Gastroesophageal sphincter (tissue), 4 donors: ENCODE measurements at regions not wholly inside any gene's neighbourhood (a gene's known extent, or its start where the extent isn't known, plus 50 kb on each side); places are given as distances from the start of the nearest gene placed in this dataset.

Experiments used
- ATAC-seq: fragments of 150-250 bp; one replicate; pipeline ENCODE4 v1.9.1; 2016; ENCODE audit warnings: mild to moderate bottlenecking, moderate library complexity
- H3K27ac ChIP-seq, 4 donors: fragments of 200-600 bp; sonication (generic) in 3 of 4; 1 replicate in 3 of 4; 2 replicates in 1 of 4; pipeline ENCODE4 v1.5.1; 2016 to 2019
- H3K27me3 ChIP-seq: fragments of 200-600 bp; sonication (generic); one replicate; pipeline ENCODE4 v1.5.1; 2019
- H3K36me3 ChIP-seq, 2 donors: fragments of 200-600 bp; sonication (generic); one replicate each; pipeline ENCODE4 v1.5.1; 2019; ENCODE audit warnings: control low read depth in 1 of 2
- H3K4me1 ChIP-seq, 3 donors: fragments of 200-600 bp; sonication (generic); 1 replicate in 2 of 3; 2 replicates in 1 of 3; pipeline ENCODE4 v1.5.1; 2016 to 2019; ENCODE audit warnings: control low read depth in 2 of 3
- H3K4me3 ChIP-seq, 2 donors: fragments of 200-600 bp; sonication (generic); one replicate each; pipeline ENCODE4 v1.5.1; 2019; ENCODE audit warnings: mild to moderate bottlenecking in 1 of 2, moderate library complexity in 1 of 2
- H3K9me3 ChIP-seq, 3 donors: fragments of 200-600 bp; sonication (generic); one replicate each; pipeline ENCODE4 v1.5.1; 2017 to 2019; ENCODE audit warnings: control low read depth in 2 of 3
- CTCF ChIP-seq, 4 experiments: fragments of 200-600 bp in 2 of 4; fragments of 450-650 bp in 2 of 4; sonication (generic) in 1 of 4; IDR thresholded peaks; one replicate each; pipeline ENCODE4 v1.5.1; 2017 to 2019; ENCODE audit warnings: antibody characterized with exemption in 4 of 4, mild to moderate bottlenecking in 2 of 4, moderate library complexity in 2 of 4
- EP300 ChIP-seq: sonication (generic); formaldehyde crosslinking; IDR thresholded peaks from one replicate; pipeline ENCODE4 v1.6.1; 2017; ENCODE audit warnings: antibody characterized with exemption, mild to moderate bottlenecking
- POLR2A ChIP-seq, 2 donors: fragments of 450-650 bp; IDR thresholded peaks; one replicate each; pipeline ENCODE4 v1.6.1; 2017; ENCODE audit warnings: antibody characterized with exemption in 2 of 2, mild to moderate bottlenecking in 2 of 2, moderate library complexity in 1 of 2
- POLR2AphosphoS5 ChIP-seq: sonication (generic); formaldehyde crosslinking; IDR thresholded peaks from one replicate; pipeline ENCODE4 v1.6.1; 2017; ENCODE audit warnings: antibody characterized with exemption
- WGBS, 2 donors: methylation state at CpG; one replicate each; pipeline ENCODE4 v1.1.5; 2018; ENCODE audit warnings: low coverage in 1 of 2; 5-methylcytosine and 5-hydroxymethylcytosine counted together

DNA sequence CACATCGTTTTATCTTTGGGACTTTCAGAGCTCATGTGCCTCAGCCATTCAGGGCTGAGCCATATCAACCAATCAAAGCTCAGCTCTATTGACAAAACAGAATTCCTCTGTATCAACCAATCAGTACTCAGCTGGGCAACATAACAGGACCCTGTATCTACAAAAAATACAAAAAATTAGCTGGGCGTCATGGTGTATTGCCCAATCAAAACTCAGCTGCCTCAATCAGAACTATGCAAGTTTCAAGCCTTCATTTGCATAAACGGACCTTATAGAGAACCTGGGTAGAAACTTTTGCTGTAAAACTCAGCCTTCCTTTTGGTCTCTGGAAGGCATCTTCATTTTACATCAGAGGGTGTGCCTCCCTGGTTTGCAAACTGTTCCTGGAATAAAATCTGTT, 77.1 kb downstream of the ZNF467 start:
- ATAC-seq, result no peak
- Histone ChIP-seq H3K4me1 (peaks cover 0 to 11% (median 5%) of the 10 kb centered on the region in 3 donors), H3K4me3 (no peak overlapping the region), H3K27ac (no peak overlapping the region), H3K9me3 (peaks cover 0 to 10% (median 0%) of the 10 kb centered on the region in 3 donors), H3K27me3 (peaks cover 22% of the 10 kb centered on the region), H3K36me3 (no peaks in the 10 kb centered on the region)
- TF ChIP-seq EP300 (no peak), CTCF (IDR thresholded peaks at IDR 0.05) (no peak), POLR2AphosphoS5 (no peak), POLR2A (IDR thresholded peaks at IDR 0.05) (no peak)
- WGBS, 2 donors, result 75 to 85% methylated on average over 3 of the region's 3 CpGs

GRCh38 chr7:149692557-149692982, 80.8 kb downstream of the ZNF467 start:
- Histone ChIP-seq H3K9me3 (peaks cover 0 to 13% (median 0%) of the 10 kb centered on the region in 3 donors), H3K4me1 (peaks cover 0 to 11% (median 5%) of the 10 kb centered on the region in 3 donors), H3K36me3 (no peaks in the 10 kb centered on the region), H3K4me3 (peak overlapping the region in 1 of 2 donors; percentile 45), H3K27ac (no peak overlapping the region), H3K27me3 (peaks cover 45% of the 10 kb centered on the region)
- no peak for ATAC-seq
- TF ChIP-seq POLR2A (IDR thresholded peaks at IDR 0.05), result no peak
- no peak for TF ChIP-seq EP300
- TF ChIP-seq CTCF (IDR thresholded peaks at IDR 0.05), result no peak
- 7 to 29% methylated on average over 8 to 9 of the region's 43 CpGs for WGBS, 2 donors

DNA sequence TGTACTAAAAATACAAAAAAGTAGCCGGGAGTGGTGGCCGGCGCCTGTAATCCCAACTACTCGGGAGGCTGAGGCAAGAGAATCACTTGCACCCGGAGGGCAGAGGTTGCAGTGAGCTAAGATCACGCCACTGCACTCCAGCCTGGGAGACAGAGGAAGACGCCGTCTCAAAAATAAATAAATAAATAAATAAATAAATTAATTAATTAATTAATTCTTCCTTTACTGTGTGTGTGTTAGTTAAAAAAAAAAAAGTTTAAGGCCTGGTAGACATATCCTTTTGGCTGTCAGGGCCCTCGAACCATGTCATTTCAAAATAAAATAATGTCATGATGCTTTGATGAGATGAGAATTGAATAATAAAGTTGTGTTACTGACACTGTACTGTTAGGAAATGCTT, 81.3 kb downstream of the ZNF467 start:
- no peak for TF ChIP-seq POLR2AphosphoS5
- TF ChIP-seq EP300, result no peak
- no peak for TF ChIP-seq POLR2A (IDR thresholded peaks at IDR 0.05)
- Histone ChIP-seq H3K9me3 (peaks cover 0 to 9% (median 0%) of the 10 kb centered on the region in 3 donors), H3K4me3 (peak overlapping the region in 1 of 2 donors; percentile 45), H3K4me1 (peaks cover 0 to 11% (median 5%) of the 10 kb centered on the region in 3 donors), H3K27me3 (peaks cover 45% of the 10 kb centered on the region), H3K36me3 (no peaks in the 10 kb centered on the region), H3K27ac (no peak overlapping the region)
- no peak for ATAC-seq
- 93 to 95% methylated on average over 4 to 9 of the region's 9 CpGs for whole genome bisulfite sequencing, 2 donors

GRCh38 chr7:149690688-149691446, 82.5 kb downstream of the ZNF467 start:
- Histone ChIP-seq H3K36me3 (no peaks in the 10 kb centered on the region), H3K27ac (no peak overlapping the region), H3K4me3 (no peak overlapping the region), H3K27me3 (peaks cover 45% of the 10 kb centered on the region), H3K4me1 (peaks cover 0 to 18% (median 5%) of the 10 kb centered on the region in 3 donors), H3K9me3 (peaks cover 0 to 9% (median 0%) of the 10 kb centered on the region in 3 donors)
- TF ChIP-seq POLR2A (IDR thresholded peaks at IDR 0.05), result no peak
- no peak for TF ChIP-seq EP300
- no peak for TF ChIP-seq CTCF (IDR thresholded peaks at IDR 0.05)
- no peak for TF ChIP-seq POLR2AphosphoS5
- 37 to 57% methylated on average over 13 to 17 of the region's 22 CpGs for WGBS, 2 donors
- ATAC-seq, result peak; percentile 29

GRCh38 chr7:149689291-149689721, 84.1 kb downstream of the ZNF467 start:
- peak overlapping the region in 1 of 4 donors; percentile 2 for H3K27ac ChIP-seq
- 44 to 54% methylated on average over 5 of the region's 5 CpGs for WGBS, 2 donors
- peaks cover 0 to 26% (median 9%) of the 10 kb centered on the region in 3 donors for H3K4me1 ChIP-seq
- no peaks in the 10 kb centered on the region for H3K36me3 ChIP-seq
- peaks cover 0 to 9% (median 0%) of the 10 kb centered on the region in 3 donors for H3K9me3 ChIP-seq
- peaks cover 45% of the 10 kb centered on the region for H3K27me3 ChIP-seq
- no peak overlapping the region for H3K4me3 ChIP-seq
- no peak for ATAC-seq
- TF ChIP-seq CTCF (IDR thresholded peaks at IDR 0.05) (no peak), POLR2AphosphoS5 (no peak), EP300 (no peak), POLR2A (IDR thresholded peaks at IDR 0.05) (no peak)
